HepG2 (cell line): ENCODE measurements at regions not wholly inside any gene's neighbourhood (a gene's known extent, or its start where the extent isn't known, plus 50 kb on each side); places are given as distances from the start of the nearest gene placed in this dataset.

Experiments used
- AHDC1 ChIP-seq: sonication (generic); formaldehyde crosslinking; IDR thresholded peaks from 2 replicates; pipeline ENCODE4 v1.5.1; 2020; ENCODE audit warnings: mild to moderate bottlenecking, missing genetic modification reagents, borderline replicate concordance
- ATF3 ChIP-seq: sonication (generic); formaldehyde crosslinking; IDR thresholded peaks from 2 replicates; pipeline ENCODE4 v1.4.0; 2020; ENCODE audit warnings: missing genetic modification reagents
- ISL2 ChIP-seq: sonication (generic); formaldehyde crosslinking; IDR thresholded peaks from 2 replicates; pipeline ENCODE4 v1.5.0; 2020; ENCODE audit warnings: missing genetic modification reagents
- KAT8 ChIP-seq: IDR thresholded peaks from 2 replicates; pipeline ENCODE4 v1.6.1; 2016; ENCODE audit warnings: missing genetic modification reagents, missing compliant biosample characterization
- MIXL1 ChIP-seq: IDR thresholded peaks from 2 replicates; pipeline ENCODE4 v1.6.1; 2016
- PCBP1 ChIP-seq: fragments of 200-400 bp; formaldehyde crosslinking; IDR thresholded peaks from 2 replicates; pipeline ENCODE4 v1.6.1; 2017; ENCODE audit warnings: mild to moderate bottlenecking, low read depth, low read length, borderline replicate concordance
- RBAK ChIP-seq: sonication (generic); formaldehyde crosslinking; IDR thresholded peaks from 2 replicates; pipeline ENCODE4 v1.5.1; 2020; ENCODE audit warnings: mild to moderate bottlenecking, missing genetic modification reagents
- SMC3 ChIP-seq: IDR thresholded peaks from 2 replicates; pipeline ENCODE4 v1.6.1; 2011; ENCODE audit warnings: low read length, improper control_type of control experiment
- SOX5 ChIP-seq: IDR thresholded peaks from 2 replicates; pipeline ENCODE4 v1.6.1; 2016; ENCODE audit warnings: borderline replicate concordance
- THAP11 ChIP-seq: IDR thresholded peaks from 2 replicates; pipeline ENCODE4 v1.6.1; 2016; ENCODE audit warnings: missing biosample characterization, missing genetic modification reagents
- ZNF264 ChIP-seq: sonication (generic); formaldehyde crosslinking; IDR thresholded peaks from 2 replicates; pipeline ENCODE4 v1.4.0; 2020; ENCODE audit warnings: missing genetic modification reagents
- ZNF792 ChIP-seq: IDR thresholded peaks from 2 replicates; pipeline ENCODE4 v1.6.1; 2016
- TF ChIP-seq, protein P1 (sequence below): sonication (generic); formaldehyde crosslinking; IDR thresholded peaks from 2 replicates; pipeline ENCODE4 v1.4.0; 2020; ENCODE audit warnings: missing genetic modification reagents, borderline replicate concordance
- TF ChIP-seq, protein P2 (sequence below): sonication (generic); formaldehyde crosslinking; IDR thresholded peaks from 2 replicates; pipeline ENCODE4 v1.4.0; 2020; ENCODE audit warnings: missing genetic modification reagents, borderline replicate concordance
- TF ChIP-seq, protein P3 (sequence below): IDR thresholded peaks from 2 replicates; pipeline ENCODE4 v1.6.1; 2016; ENCODE audit warnings: low read depth
- TF ChIP-seq, protein P4 (sequence below): sonication (generic); formaldehyde crosslinking; IDR thresholded peaks from 2 replicates; pipeline ENCODE4 v1.4.0; 2020; ENCODE audit warnings: mild to moderate bottlenecking, low read depth, missing genetic modification reagents

- TF ChIP-seq, protein P1, sequence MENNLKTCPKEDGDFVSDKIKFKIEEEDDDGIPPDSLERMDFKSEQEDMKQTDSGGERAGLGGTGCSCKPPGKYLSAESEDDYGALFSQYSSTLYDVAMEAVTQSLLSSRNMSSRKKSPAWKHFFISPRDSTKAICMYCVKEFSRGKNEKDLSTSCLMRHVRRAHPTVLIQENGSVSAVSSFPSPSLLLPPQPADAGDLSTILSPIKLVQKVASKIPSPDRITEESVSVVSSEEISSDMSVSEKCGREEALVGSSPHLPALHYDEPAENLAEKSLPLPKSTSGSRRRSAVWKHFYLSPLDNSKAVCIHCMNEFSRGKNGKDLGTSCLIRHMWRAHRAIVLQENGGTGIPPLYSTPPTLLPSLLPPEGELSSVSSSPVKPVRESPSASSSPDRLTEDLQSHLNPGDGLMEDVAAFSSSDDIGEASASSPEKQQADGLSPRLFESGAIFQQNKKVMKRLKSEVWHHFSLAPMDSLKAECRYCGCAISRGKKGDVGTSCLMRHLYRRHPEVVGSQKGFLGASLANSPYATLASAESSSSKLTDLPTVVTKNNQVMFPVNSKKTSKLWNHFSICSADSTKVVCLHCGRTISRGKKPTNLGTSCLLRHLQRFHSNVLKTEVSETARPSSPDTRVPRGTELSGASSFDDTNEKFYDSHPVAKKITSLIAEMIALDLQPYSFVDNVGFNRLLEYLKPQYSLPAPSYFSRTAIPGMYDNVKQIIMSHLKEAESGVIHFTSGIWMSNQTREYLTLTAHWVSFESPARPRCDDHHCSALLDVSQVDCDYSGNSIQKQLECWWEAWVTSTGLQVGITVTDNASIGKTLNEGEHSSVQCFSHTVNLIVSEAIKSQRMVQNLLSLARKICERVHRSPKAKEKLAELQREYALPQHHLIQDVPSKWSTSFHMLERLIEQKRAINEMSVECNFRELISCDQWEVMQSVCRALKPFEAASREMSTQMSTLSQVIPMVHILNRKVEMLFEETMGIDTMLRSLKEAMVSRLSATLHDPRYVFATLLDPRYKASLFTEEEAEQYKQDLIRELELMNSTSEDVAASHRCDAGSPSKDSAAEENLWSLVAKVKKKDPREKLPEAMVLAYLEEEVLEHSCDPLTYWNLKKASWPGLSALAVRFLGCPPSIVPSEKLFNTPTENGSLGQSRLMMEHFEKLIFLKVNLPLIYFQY (CRISPR knock-in tag): peak; percentile 37; the same call in 1 of the 2 replicates
- TF ChIP-seq ISL2 (CRISPR knock-in tag) (peak; percentile 41; the same call in 1 of the 2 replicates), SMC3 (peak; percentile 66), ZNF264 (peak; percentile 91), SOX5 (peak; percentile 44; the same call in 1 of the 2 replicates), THAP11 (CRISPR knock-in tag) (peak; percentile 66), RBAK (CRISPR knock-in tag) (no peak), MIXL1 (CRISPR knock-in tag) (peak; percentile 96), AHDC1 (peak; percentile 38; the same call in 1 of the 2 replicates), KAT8 (CRISPR knock-in tag) (peak; percentile 56; the same call in 1 of the 2 replicates), ATF3 (peak; percentile 80), PCBP1 (no peak), ZNF792 (CRISPR knock-in tag) (peak; percentile 65; the same call in 1 of the 2 replicates)
- TF ChIP-seq, protein P2, sequence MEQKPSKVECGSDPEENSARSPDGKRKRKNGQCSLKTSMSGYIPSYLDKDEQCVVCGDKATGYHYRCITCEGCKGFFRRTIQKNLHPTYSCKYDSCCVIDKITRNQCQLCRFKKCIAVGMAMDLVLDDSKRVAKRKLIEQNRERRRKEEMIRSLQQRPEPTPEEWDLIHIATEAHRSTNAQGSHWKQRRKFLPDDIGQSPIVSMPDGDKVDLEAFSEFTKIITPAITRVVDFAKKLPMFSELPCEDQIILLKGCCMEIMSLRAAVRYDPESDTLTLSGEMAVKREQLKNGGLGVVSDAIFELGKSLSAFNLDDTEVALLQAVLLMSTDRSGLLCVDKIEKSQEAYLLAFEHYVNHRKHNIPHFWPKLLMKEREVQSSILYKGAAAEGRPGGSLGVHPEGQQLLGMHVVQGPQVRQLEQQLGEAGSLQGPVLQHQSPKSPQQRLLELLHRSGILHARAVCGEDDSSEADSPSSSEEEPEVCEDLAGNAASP: 0 out of 2 replicates have a peak, but pooled peaks have one; percentile 41
- TF ChIP-seq, protein P3, sequence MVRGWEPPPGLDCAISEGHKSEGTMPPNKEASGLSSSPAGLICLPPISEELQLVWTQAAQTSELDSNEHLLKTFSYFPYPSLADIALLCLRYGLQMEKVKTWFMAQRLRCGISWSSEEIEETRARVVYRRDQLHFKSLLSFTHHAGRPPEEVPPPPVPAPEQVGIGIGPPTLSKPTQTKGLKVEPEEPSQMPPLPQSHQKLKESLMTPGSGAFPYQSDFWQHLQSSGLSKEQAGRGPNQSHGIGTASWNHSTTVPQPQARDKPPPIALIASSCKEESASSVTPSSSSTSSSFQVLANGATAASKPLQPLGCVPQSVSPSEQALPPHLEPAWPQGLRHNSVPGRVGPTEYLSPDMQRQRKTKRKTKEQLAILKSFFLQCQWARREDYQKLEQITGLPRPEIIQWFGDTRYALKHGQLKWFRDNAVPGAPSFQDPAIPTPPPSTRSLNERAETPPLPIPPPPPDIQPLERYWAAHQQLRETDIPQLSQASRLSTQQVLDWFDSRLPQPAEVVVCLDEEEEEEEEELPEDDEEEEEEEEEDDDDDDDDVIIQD (CRISPR knock-in tag): peak; percentile 73; the same call in 1 of the 2 replicates
- TF ChIP-seq, protein P4, sequence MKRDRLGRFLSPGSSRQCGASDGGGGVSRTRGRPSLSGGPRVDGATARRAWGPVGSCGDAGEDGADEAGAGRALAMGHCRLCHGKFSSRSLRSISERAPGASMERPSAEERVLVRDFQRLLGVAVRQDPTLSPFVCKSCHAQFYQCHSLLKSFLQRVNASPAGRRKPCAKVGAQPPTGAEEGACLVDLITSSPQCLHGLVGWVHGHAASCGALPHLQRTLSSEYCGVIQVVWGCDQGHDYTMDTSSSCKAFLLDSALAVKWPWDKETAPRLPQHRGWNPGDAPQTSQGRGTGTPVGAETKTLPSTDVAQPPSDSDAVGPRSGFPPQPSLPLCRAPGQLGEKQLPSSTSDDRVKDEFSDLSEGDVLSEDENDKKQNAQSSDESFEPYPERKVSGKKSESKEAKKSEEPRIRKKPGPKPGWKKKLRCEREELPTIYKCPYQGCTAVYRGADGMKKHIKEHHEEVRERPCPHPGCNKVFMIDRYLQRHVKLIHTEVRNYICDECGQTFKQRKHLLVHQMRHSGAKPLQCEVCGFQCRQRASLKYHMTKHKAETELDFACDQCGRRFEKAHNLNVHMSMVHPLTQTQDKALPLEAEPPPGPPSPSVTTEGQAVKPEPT: no peak
These were observed 287.6 kb upstream of the SOX4 start (continued) for GRCh38 chr6:21305893-21306332.
